GM12878 (cell line): ENCODE measurements at regions not wholly inside any gene's neighbourhood (a gene's known extent, or its start where the extent isn't known, plus 50 kb on each side); places are given as distances from the start of the nearest gene placed in this dataset.

Experiments
- ATAC-seq: fragments of 200-7000 bp; cut with Tn5 transposase; 3 replicates; pipeline ENCODE4 v1.9.1; 2020; ENCODE audit warnings: mild to moderate bottlenecking, moderate library complexity
- BruUV-seq: library from RNA; stranded (reverse); fragments of 400-500 nt; replicated peaks from 2 replicates; lab custom pipeline; 2021; lab: Mats Ljungman, UMichigan
- CTCF ChIA-PET: fragments of 300-600 bp; sonication (Branson Sonifier 250); formaldehyde crosslinking; extraction: SDS; loops from one replicate; lab custom pipeline; 2021; ENCODE audit warnings: inconsistent platforms; lab: Yijun Ruan, JAX
- POLR2A ChIA-PET: fragments of 350-600 bp; formaldehyde crosslinking; extraction: SDS; loops from one replicate; lab custom pipeline; 2021; ENCODE audit warnings: inconsistent platforms; lab: Charles Lee
- RAD21 ChIA-PET: fragments of 300-600 bp; sonication (Branson Sonifier 250); formaldehyde crosslinking; loops from one replicate; lab custom pipeline; 2023; ENCODE audit warnings: antibody characterized with exemption; ENCODE audit not compliant: unreplicated experiment; lab: Charles Lee
- SMC1A ChIA-PET: fragments of 300-600 bp; sonication (Branson Sonifier 250); formaldehyde crosslinking; loops from one replicate; lab custom pipeline; 2023; ENCODE audit not compliant: unreplicated experiment, uncharacterized antibody; lab: Charles Lee
- DNase-seq: peaks from one replicate; pipeline ENCODE4 v3.0.0-alpha.2; 2011; ENCODE audit warnings: low read depth, low spot score
- FAIRE-seq: peaks from 3 replicates; lab custom pipeline; 2011; peaks lifted over from hg19 to GRCh38; lab: Jason Lieb, UNC
- H2AFZ ChIP-seq: 2 replicates; pipeline ENCODE4 v1.6.0; 2011; ENCODE audit warnings: low read depth, low read length, control low read depth; ENCODE audit not compliant: control insufficient read depth
- H3K27ac ChIP-seq: 2 replicates; pipeline ENCODE4 v1.5.1; 2011; ENCODE audit warnings: control low read depth; ENCODE audit not compliant: control insufficient read depth, insufficient read depth
- H3K27me3 ChIP-seq, 2 experiments: replicated peaks in 1 of 2; 2 replicates each; pipeline versions ENCODE4 v1.6.0 to v1.6.1; 2011; ENCODE audit warnings: low read length in 1 of 2; ENCODE audit not compliant: control insufficient read depth in 2 of 2, insufficient read depth in 2 of 2
- H3K36me3 ChIP-seq, 2 experiments: 2 replicates each; pipeline ENCODE4 v1.5.1; 2011; ENCODE audit warnings: low read length in 1 of 2; ENCODE audit not compliant: control insufficient read depth in 2 of 2, insufficient read depth in 2 of 2
- H3K4me1 ChIP-seq: 2 replicates; pipeline ENCODE4 v1.6.1; 2011; ENCODE audit warnings: mild to moderate bottlenecking, low read length, moderate library complexity, mixed read lengths; ENCODE audit not compliant: control insufficient read depth, insufficient read depth
- H3K4me2 ChIP-seq: 2 replicates; pipeline ENCODE4 v1.6.0; 2011; ENCODE audit warnings: control low read depth; ENCODE audit not compliant: control insufficient read depth, insufficient read depth
- H3K4me3 ChIP-seq: fragments of 200-600 bp; sonication (generic); 2 replicates; pipeline ENCODE4 v1.5.1; 2016
- H3K79me2 ChIP-seq: 2 replicates; pipeline ENCODE4 v1.6.0; 2011; ENCODE audit warnings: low read length; ENCODE audit not compliant: control insufficient read depth, insufficient read depth
- H3K9ac ChIP-seq: 2 replicates; pipeline ENCODE4 v1.8.0; 2011; ENCODE audit warnings: low read length, control low read depth, mixed read lengths; ENCODE audit not compliant: control insufficient read depth, insufficient read depth
- H3K9me3 ChIP-seq: replicated peaks from 3 replicates; pipeline ENCODE4 v1.5.1; 2011; ENCODE audit warnings: mild to moderate bottlenecking, low read length; ENCODE audit not compliant: control insufficient read depth, insufficient read depth
- H4K20me1 ChIP-seq: 2 replicates; pipeline ENCODE4 v1.6.0; 2011; ENCODE audit not compliant: control insufficient read depth, insufficient read depth
- BACH1 ChIP-seq: fragments of 450-650 bp; IDR thresholded peaks from 2 replicates; pipeline ENCODE4 v1.6.1; 2017; ENCODE audit warnings: mild to moderate bottlenecking, borderline replicate concordance
- CBX3 ChIP-seq: fragments of 200-600 bp; sonication (generic); IDR thresholded peaks from 2 replicates; pipeline ENCODE4 v1.6.1; 2016; ENCODE audit warnings: low read depth, borderline replicate concordance
- CHD1 ChIP-seq: IDR thresholded peaks from 2 replicates; pipeline ENCODE4 v1.6.1; 2012; ENCODE audit warnings: low read depth, low read length, improper control_type of control experiment
- CHD2 ChIP-seq: IDR thresholded peaks from 2 replicates; pipeline ENCODE4 v1.6.1; 2011; ENCODE audit warnings: low read depth, low read length, improper control_type of control experiment, borderline replicate concordance
- MTA3 ChIP-seq: IDR thresholded peaks from 2 replicates; pipeline ENCODE4 v1.6.1; 2012; ENCODE audit warnings: low read length, inconsistent platforms, borderline replicate concordance
- RCOR1 ChIP-seq: conservative IDR thresholded peaks from 2 replicates; pipeline ENCODE4 v1.6.1; 2012; ENCODE audit warnings: low read depth, low read length, improper control_type of control experiment
- SMAD1 ChIP-seq: fragments of 450-650 bp; IDR thresholded peaks from 2 replicates; pipeline ENCODE4 v1.6.1; 2018; ENCODE audit warnings: mild to moderate bottlenecking, low read depth; ENCODE audit not compliant: partially characterized antibody
- STAT1 ChIP-seq: fragments of 450-650 bp; conservative IDR thresholded peaks from 2 replicates; pipeline ENCODE4 v1.6.1; 2014; ENCODE audit warnings: antibody characterized with exemption, mild to moderate bottlenecking
- TCF3 ChIP-seq: IDR thresholded peaks from 2 replicates; pipeline ENCODE4 v1.6.1; 2012; ENCODE audit warnings: low read depth, mild to moderate bottlenecking, low read length, borderline replicate concordance; ENCODE audit not compliant: insufficient read depth
- ZNF622 ChIP-seq: fragments of 450-650 bp; IDR thresholded peaks from 2 replicates; pipeline ENCODE4 v1.6.1; 2017; ENCODE audit warnings: mild to moderate bottlenecking, inconsistent platforms
- WGBS: methylation state at CpG from one replicate; pipeline ENCODE4 v1.1.6; 2016; ENCODE audit warnings: low lambda C conversion rate; ENCODE audit not compliant: insufficient replicate concordance, insufficient coverage; ENCODE audit errors: missing lambda C conversion rate; 5-methylcytosine and 5-hydroxymethylcytosine counted together
- in situ Hi-C: fragments of 300-500 bp; cut with MboI; formaldehyde crosslinking; loops from 9 replicates; pipeline ENCODE4 v1.14.3; 2018; ENCODE audit warnings: mixed read lengths
- intact Hi-C: fragments of 100-400 bp; cut with micrococcal nuclease; formaldehyde crosslinking; loops from one replicate; pipeline ENCODE4 v1.14.2; 2022; ENCODE audit not compliant: unreplicated experiment
- TF ChIP-seq, protein P1 (sequence below): fragments of 450-650 bp; IDR thresholded peaks from 2 replicates; pipeline ENCODE4 v1.6.1; 2017; ENCODE audit warnings: mild to moderate bottlenecking
- TF ChIP-seq, protein P2 (sequence below): IDR thresholded peaks from 2 replicates; pipeline ENCODE4 v1.6.1; 2012; ENCODE audit warnings: low read depth, low read length, improper control_type of control experiment
- TF ChIP-seq, protein P3 (sequence below): fragments of 150-350 bp; IDR thresholded peaks from 2 replicates; pipeline ENCODE4 v1.6.1; 2016; ENCODE audit warnings: low read depth, low read length

DNA sequence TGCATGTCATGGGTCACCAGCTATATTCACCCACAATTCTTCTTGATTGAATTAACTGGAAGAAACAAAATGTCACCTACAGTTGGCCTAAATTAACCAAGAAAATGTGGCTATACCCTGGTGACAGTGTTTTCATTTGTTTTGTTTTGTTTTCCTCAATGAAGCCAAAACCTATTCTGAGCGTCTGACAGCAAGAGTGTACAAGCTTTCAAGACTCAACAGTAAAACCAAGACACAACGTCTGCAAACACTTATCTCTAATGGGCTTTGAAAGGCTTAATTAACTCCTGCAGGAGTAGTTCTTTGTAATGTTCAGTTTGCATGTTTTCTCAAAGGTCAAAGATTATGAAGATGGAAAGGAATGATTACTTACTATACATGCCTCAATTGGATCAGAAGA, 827.6 kb upstream of the KLHL29 start:
- H3K4me3 ChIP-seq = no peak overlapping the region
- intact Hi-C loops = no loop called here
- no peaks in the 10 kb centered on the region for H3K4me1 ChIP-seq
- no peak for TF ChIP-seq STAT1
- TF ChIP-seq, protein P1, sequence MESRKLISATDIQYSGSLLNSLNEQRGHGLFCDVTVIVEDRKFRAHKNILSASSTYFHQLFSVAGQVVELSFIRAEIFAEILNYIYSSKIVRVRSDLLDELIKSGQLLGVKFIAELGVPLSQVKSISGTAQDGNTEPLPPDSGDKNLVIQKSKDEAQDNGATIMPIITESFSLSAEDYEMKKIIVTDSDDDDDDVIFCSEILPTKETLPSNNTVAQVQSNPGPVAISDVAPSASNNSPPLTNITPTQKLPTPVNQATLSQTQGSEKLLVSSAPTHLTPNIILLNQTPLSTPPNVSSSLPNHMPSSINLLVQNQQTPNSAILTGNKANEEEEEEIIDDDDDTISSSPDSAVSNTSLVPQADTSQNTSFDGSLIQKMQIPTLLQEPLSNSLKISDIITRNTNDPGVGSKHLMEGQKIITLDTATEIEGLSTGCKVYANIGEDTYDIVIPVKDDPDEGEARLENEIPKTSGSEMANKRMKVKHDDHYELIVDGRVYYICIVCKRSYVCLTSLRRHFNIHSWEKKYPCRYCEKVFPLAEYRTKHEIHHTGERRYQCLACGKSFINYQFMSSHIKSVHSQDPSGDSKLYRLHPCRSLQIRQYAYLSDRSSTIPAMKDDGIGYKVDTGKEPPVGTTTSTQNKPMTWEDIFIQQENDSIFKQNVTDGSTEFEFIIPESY = no peak
- TF ChIP-seq CBX3 = no peak
- TF ChIP-seq CHD1 = no peak
- TF ChIP-seq CHD2 = no peak
- no peak for TF ChIP-seq MTA3
- TF ChIP-seq, protein P2, sequence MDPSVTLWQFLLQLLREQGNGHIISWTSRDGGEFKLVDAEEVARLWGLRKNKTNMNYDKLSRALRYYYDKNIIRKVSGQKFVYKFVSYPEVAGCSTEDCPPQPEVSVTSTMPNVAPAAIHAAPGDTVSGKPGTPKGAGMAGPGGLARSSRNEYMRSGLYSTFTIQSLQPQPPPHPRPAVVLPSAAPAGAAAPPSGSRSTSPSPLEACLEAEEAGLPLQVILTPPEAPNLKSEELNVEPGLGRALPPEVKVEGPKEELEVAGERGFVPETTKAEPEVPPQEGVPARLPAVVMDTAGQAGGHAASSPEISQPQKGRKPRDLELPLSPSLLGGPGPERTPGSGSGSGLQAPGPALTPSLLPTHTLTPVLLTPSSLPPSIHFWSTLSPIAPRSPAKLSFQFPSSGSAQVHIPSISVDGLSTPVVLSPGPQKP = no peak
- TF ChIP-seq ZNF622 = no peak
- TF ChIP-seq TCF3 = no peak
- no peak for TF ChIP-seq BACH1
- no peak for TF ChIP-seq SMAD1
- TF ChIP-seq, protein P3, sequence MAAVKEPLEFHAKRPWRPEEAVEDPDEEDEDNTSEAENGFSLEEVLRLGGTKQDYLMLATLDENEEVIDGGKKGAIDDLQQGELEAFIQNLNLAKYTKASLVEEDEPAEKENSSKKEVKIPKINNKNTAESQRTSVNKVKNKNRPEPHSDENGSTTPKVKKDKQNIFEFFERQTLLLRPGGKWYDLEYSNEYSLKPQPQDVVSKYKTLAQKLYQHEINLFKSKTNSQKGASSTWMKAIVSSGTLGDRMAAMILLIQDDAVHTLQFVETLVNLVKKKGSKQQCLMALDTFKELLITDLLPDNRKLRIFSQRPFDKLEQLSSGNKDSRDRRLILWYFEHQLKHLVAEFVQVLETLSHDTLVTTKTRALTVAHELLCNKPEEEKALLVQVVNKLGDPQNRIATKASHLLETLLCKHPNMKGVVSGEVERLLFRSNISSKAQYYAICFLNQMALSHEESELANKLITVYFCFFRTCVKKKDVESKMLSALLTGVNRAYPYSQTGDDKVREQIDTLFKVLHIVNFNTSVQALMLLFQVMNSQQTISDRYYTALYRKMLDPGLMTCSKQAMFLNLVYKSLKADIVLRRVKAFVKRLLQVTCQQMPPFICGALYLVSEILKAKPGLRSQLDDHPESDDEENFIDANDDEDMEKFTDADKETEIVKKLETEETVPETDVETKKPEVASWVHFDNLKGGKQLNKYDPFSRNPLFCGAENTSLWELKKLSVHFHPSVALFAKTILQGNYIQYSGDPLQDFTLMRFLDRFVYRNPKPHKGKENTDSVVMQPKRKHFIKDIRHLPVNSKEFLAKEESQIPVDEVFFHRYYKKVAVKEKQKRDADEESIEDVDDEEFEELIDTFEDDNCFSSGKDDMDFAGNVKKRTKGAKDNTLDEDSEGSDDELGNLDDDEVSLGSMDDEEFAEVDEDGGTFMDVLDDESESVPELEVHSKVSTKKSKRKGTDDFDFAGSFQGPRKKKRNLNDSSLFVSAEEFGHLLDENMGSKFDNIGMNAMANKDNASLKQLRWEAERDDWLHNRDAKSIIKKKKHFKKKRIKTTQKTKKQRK = no peak
- no peak for TF ChIP-seq RCOR1
- DNase-seq (no peak), ATAC-seq (no peak), FAIRE-seq (no peak)
- no peaks in the 10 kb centered on the region for H3K36me3 ChIP-seq
- no peaks in the 10 kb centered on the region for H3K9me3 ChIP-seq
- WGBS = 0% methylated on average over 2 of the region's 2 CpGs
- H3K4me2 ChIP-seq = no peak overlapping the region
- H4K20me1 ChIP-seq = no peaks in the 10 kb centered on the region
- in situ Hi-C loops = no loop called here
- H3K79me2 ChIP-seq = no peaks in the 10 kb centered on the region
- ChIA-PET SMC1A (interaction anchor here (0.6 to 1.1 kb wide), 2 partner anchors 15 to 666 kb away, joined by 3 read pairs; no protein-coding TSS in a partner anchor), POLR2A (no interaction called here), RAD21 (no interaction called here), CTCF (no interaction called here)
- H3K27me3 ChIP-seq = no peaks in the 10 kb centered on the region
- H2AFZ ChIP-seq = no peak overlapping the region
- no TSS peak for BruUV-seq
- no peak overlapping the region for H3K9ac ChIP-seq
- no peak overlapping the region for H3K27ac ChIP-seq
